ENCODE measurements at regions not wholly inside any gene's neighbourhood (a gene's known extent, or its start where the extent isn't known, plus 50 kb on each side); places are given as distances from the start of the nearest gene placed in this dataset.

DNA sequence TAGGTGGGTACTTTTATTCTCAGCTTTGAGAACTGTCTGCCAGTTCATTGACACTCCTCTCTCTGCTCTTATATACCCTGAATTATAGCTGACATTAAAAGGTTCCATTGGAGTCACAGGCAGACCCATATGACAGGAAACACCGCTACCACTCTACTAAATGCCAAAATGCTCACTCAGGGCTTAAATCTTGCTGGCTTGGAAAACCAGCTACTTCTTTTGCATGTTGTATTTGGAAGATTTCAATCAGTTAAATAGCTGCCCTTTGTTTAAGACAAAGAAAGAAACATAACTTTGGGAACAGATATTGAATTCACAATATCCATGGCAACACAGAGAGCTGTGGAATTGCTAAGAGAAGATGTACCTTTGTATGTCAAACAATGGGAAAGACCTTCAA, 876.5 kb downstream of the USP25 start:
- no peak for FAIRE-seq
- TF ChIP-seq SPI1 (IDR thresholded peaks at IDR 0.05; ENCODE audit: low read depth, low read length) (no peak), TAF1 (IDR thresholded peaks at IDR 0.05; ENCODE audit: low read depth, low read length) (no peak), POLR2A (IDR thresholded peaks at IDR 0.05; ENCODE audit: low read depth, low read length) (no peak), POLR2AphosphoS5 (IDR thresholded peaks at IDR 0.05; ENCODE audit: low read depth, low read length) (no peak), PAX5 (IDR thresholded peaks at IDR 0.05; ENCODE audit: insufficient read depth, low read length, severe bottlenecking) (no peak), POU2F2 (IDR thresholded peaks at IDR 0.05; ENCODE audit: low read depth, low read length) (no peak)

DNA sequence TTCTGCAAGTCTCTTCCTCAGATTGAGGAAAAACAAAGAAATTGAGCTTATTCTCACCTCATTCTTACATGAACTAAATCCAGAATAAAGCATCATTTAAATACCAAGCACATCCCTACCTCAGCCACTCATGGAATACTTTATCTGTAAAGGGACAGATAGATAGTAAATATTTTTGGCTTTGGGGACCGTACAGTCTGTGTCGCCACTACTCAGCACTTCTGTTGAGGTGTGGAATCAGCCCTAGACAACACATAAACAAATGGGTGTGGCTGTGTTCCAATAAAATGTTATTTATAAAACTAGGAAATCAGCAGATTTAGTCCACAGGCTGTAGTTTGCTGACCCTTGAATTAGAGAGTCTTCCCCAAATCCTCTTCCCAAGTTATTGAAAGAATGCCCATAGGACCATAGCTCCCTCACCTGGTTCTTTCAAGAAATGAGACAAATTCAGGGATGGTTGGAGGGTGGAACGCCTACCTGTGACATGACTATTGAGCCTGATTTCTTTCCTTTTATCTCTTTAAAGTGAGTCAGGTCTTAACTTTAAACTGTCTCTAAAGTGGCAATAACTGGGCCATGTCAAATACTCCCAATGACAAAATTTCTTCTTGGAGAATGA, 878.5 kb downstream of the USP25 start:
- TF ChIP-seq SPI1 (IDR thresholded peaks at IDR 0.05; ENCODE audit: low read depth, low read length), result no peak
- TF ChIP-seq TAF1 (IDR thresholded peaks at IDR 0.05; ENCODE audit: low read depth, low read length), result no peak
- no peak for TF ChIP-seq POLR2AphosphoS5 (IDR thresholded peaks at IDR 0.05; ENCODE audit: low read depth, low read length)
- TF ChIP-seq POLR2A (IDR thresholded peaks at IDR 0.05; ENCODE audit: low read depth, low read length), result no peak
- no peak for TF ChIP-seq POU2F2 (IDR thresholded peaks at IDR 0.05; ENCODE audit: low read depth, low read length)
- no peak for TF ChIP-seq PAX5 (IDR thresholded peaks at IDR 0.05; ENCODE audit: insufficient read depth, low read length, severe bottlenecking)
- DNase-seq (ENCODE audit: insufficient read length, low spot score) (no peak), FAIRE-seq (no peak)

More for the DNA sequence above, 876.5 kb downstream of the USP25 start:
- no peak for DNase-seq (ENCODE audit: insufficient read length, low spot score)

DNA sequence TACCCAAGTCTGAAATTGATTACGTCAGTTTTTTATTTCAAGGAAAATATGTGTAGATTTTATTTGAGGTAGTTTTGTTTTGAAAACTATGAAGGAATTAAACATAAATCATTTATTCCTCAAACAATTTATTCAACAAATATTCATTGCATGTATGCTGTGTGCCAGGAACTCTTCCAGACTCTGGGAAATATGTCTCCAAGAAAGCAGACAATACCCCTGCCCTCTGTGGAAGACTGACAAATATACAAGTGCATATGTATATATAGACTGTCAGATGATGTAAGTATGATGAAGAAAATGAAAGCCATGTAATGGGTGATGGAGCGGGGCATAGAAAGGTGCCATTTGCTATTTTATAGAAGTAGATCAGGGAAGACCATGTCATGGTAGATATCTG, 889.5 kb downstream of the USP25 start:
- TF ChIP-seq TAF1 (IDR thresholded peaks at IDR 0.05; ENCODE audit: low read depth, low read length), result no peak
- DNase-seq (ENCODE audit: insufficient read length, low spot score), result no peak
- FAIRE-seq, result no peak

DNA sequence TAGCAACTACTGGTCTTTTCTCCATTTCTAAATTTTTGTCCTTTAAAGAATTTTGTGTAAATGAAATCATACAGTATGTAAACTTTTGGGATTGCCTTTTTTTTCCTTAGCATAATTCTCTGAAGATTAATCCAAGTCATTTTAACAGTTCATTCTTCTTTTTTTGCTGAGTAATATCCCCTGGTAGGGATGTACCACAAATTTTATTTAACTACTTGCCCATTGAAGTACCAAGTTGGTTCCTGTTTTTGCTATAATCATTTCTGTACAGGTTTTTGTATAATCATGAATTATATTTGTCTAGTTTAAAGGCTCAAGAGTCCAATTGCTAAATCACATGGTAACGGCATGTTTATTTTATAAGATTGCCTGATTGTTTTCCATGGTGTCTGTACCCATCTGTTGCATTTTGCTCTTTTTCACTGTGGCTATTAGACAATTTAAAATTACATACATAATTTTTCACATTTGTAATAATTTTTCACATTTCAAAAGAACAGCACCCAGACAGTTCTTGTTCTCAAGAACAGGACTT, 891.1 kb downstream of the USP25 start:
- TF ChIP-seq POLR2A (IDR thresholded peaks at IDR 0.05; ENCODE audit: low read depth, low read length), result no peak
- no peak for TF ChIP-seq POLR2AphosphoS5 (IDR thresholded peaks at IDR 0.05; ENCODE audit: low read depth, low read length)
- no peak for TF ChIP-seq POU2F2 (IDR thresholded peaks at IDR 0.05; ENCODE audit: low read depth, low read length)
- TF ChIP-seq PAX5 (IDR thresholded peaks at IDR 0.05; ENCODE audit: insufficient read depth, low read length, severe bottlenecking), result no peak
- TF ChIP-seq TAF1 (IDR thresholded peaks at IDR 0.05; ENCODE audit: low read depth, low read length), result no peak
- no peak for TF ChIP-seq SPI1 (IDR thresholded peaks at IDR 0.05; ENCODE audit: low read depth, low read length)
- no peak for DNase-seq (ENCODE audit: insufficient read length, low spot score)
- FAIRE-seq, result no peak

DNA sequence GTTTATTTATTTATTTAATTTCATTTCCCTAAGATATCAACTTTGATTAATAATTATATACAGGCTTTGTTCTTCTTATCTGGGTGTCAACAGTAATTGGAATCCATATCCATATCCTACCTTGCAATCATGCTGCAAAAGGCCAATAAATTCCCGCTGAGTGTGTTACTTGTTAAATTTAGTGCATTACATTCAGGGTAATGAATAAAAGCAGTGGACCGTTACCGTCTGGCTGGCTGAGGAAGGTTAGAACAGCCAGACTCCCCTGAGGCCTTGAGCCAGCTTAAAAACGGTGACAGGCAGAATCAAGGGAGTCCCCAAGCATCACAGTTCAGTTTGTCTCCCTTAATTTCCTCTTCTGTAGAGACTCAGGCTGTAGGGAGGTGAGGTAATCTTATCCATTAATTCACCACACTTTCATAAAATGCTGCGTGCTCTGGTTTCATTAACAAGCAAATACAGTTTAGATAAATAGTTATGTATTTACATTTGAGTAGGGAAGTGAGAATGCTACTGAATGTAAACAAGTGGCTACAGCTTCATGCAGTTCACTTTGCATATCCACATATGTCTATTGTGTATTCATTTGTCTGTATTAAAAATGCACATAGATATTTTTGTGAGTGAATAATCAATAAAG, 888.2 kb upstream of the CXADR start:
- DNase-seq (ENCODE audit: insufficient read length, low spot score), result no peak
- FAIRE-seq, result no peak

DNA sequence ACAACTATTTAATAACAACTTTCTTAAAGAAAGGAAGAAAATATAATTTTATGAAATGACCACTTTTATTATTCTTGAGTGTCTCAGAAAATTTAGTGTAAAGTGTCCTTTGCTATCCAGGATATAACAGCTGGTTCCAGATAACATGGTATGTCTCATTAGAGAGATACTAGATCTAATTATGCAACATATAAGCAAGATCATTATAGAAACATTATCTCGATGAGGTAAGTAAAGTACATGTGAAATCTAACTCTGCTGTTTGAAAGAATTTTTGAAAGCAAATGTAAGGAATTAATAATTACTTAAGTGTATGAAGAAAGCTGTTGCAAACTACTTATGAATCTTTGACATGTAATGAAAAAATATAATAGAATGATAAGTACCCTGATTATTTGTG, 887.4 kb upstream of the CXADR start:
- FAIRE-seq, result no peak
- DNase-seq (ENCODE audit: insufficient read length, low spot score), result no peak
- no peak for TF ChIP-seq SPI1 (IDR thresholded peaks at IDR 0.05; ENCODE audit: low read depth, low read length)
- no peak for TF ChIP-seq POLR2A (IDR thresholded peaks at IDR 0.05; ENCODE audit: low read depth, low read length)
- no peak for TF ChIP-seq POU2F2 (IDR thresholded peaks at IDR 0.05; ENCODE audit: low read depth, low read length)
- no peak for TF ChIP-seq TAF1 (IDR thresholded peaks at IDR 0.05; ENCODE audit: low read depth, low read length)

More for the DNA sequence above, 888.2 kb upstream of the CXADR start:
- TF ChIP-seq TAF1 (IDR thresholded peaks at IDR 0.05; ENCODE audit: low read depth, low read length), result no peak
- no peak for TF ChIP-seq PAX5 (IDR thresholded peaks at IDR 0.05; ENCODE audit: insufficient read depth, low read length, severe bottlenecking)
- TF ChIP-seq SPI1 (IDR thresholded peaks at IDR 0.05; ENCODE audit: low read depth, low read length), result no peak
- TF ChIP-seq POU2F2 (IDR thresholded peaks at IDR 0.05; ENCODE audit: low read depth, low read length), result no peak
- no peak for TF ChIP-seq POLR2AphosphoS5 (IDR thresholded peaks at IDR 0.05; ENCODE audit: low read depth, low read length)
- TF ChIP-seq POLR2A (IDR thresholded peaks at IDR 0.05; ENCODE audit: low read depth, low read length), result no peak

DNA sequence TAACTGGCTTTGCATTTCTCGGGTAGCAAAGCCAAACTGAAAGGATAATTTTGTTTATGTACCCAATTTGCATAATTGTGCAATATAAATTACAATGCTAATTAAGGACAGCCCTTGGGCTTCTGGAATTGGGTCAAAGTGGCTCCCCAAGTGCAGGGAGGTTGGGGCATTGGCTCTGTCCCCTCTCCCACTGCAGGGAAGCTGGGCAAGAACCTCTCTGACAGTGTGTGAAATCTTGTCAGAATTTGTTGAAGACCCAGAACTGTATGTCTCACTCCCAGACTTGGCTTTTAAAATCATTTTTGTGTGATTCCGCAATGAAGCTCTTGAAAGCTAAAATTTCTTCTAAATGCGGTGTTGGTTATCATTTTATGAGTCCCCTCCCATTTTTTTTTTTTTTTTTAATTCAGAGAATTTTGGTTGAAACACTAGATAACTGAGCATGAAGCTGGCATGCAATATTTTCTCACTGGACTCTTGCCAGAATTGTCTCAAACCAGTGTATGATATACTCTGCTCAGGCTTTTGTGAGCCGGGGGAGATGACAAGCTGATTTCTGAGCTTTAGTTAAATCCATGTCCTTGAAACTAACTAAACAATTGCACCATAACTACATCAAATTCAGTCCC, 878.9 kb upstream of the CXADR start:
- DNase-seq (ENCODE audit: insufficient read length, low spot score), result no peak
- no peak for FAIRE-seq
- TF ChIP-seq SPI1 (IDR thresholded peaks at IDR 0.05; ENCODE audit: low read depth, low read length) (no peak), TAF1 (IDR thresholded peaks at IDR 0.05; ENCODE audit: low read depth, low read length) (no peak), PAX5 (IDR thresholded peaks at IDR 0.05; ENCODE audit: insufficient read depth, low read length, severe bottlenecking) (no peak), POU2F2 (IDR thresholded peaks at IDR 0.05; ENCODE audit: low read depth, low read length) (no peak), POLR2A (IDR thresholded peaks at IDR 0.05; ENCODE audit: low read depth, low read length) (no peak), POLR2AphosphoS5 (IDR thresholded peaks at IDR 0.05; ENCODE audit: low read depth, low read length) (no peak)

DNA sequence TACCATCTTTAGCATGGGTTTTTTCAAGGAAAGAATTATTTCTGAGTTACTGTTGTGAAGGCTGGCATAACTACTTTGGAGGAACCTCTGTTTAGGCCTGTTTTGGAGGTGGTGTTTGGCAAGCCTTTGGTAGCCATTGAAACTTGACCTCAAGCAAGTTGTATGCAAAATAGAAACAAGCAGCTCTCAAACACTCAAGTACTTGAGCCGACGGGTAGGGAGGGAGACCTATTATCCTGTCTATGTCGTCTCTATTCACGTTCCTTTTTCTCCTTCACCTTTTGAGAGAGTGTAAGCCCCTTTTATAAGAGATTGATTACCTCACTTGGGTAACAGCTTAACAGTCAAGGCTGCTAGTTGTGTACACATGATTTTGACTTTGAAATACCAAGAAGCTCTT, 878.3 kb upstream of the CXADR start:
- TF ChIP-seq POU2F2 (IDR thresholded peaks at IDR 0.05; ENCODE audit: low read depth, low read length) (no peak), TAF1 (IDR thresholded peaks at IDR 0.05; ENCODE audit: low read depth, low read length) (no peak), POLR2A (IDR thresholded peaks at IDR 0.05; ENCODE audit: low read depth, low read length) (no peak), SPI1 (IDR thresholded peaks at IDR 0.05; ENCODE audit: low read depth, low read length) (no peak), PAX5 (IDR thresholded peaks at IDR 0.05; ENCODE audit: insufficient read depth, low read length, severe bottlenecking) (no peak), POLR2AphosphoS5 (IDR thresholded peaks at IDR 0.05; ENCODE audit: low read depth, low read length) (no peak)
- no peak for DNase-seq (ENCODE audit: insufficient read length, low spot score)
- FAIRE-seq, result no peak

DNA sequence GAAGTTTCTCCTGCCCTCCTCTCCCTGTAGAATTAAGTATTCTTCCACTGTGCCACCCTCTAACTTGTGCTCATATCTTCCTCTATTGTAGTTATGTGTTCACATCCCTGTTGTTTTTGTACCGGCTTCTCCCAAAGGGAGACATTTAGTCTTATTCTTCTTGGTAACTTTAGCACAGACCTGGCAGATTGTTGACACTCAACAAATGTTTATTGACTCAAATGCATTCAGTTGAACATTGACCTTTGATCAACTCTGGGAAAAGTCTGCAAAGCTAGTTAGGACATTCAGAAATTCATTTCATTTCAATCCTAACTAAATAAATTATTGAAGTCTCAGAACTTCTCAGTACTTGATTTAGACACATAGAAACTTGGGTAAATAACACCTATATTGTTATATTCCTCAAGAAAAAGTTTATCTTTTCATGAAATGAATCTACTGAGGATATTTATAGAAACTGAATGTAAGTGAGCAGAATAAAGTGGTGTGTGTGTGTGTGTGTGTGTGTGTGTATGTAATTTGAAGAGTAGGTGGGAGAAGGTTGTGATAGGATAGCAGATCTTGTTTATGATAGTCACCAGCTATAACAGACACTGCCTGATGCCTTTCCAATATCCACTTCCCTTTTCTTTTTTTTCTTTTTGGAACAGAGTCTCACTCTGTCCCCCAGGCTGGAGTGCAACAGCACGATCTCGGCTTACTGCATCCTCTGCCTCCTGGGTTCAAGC, 872.4 kb upstream of the CXADR start:
- FAIRE-seq (no peak), DNase-seq (ENCODE audit: insufficient read length, low spot score) (no peak)
- TF ChIP-seq PAX5 (IDR thresholded peaks at IDR 0.05; ENCODE audit: insufficient read depth, low read length, severe bottlenecking) (no peak), POLR2A (IDR thresholded peaks at IDR 0.05; ENCODE audit: low read depth, low read length) (no peak), SPI1 (IDR thresholded peaks at IDR 0.05; ENCODE audit: low read depth, low read length) (no peak), POU2F2 (IDR thresholded peaks at IDR 0.05; ENCODE audit: low read depth, low read length) (no peak), POLR2AphosphoS5 (IDR thresholded peaks at IDR 0.05; ENCODE audit: low read depth, low read length) (no peak), TAF1 (IDR thresholded peaks at IDR 0.05; ENCODE audit: low read depth, low read length) (no peak)
